Smooth muscle cell (in vitro differentiated cells): ENCODE measurements at regions not wholly inside any gene's neighbourhood (a gene's known extent, or its start where the extent isn't known, plus 50 kb on each side); places are given as distances from the start of the nearest gene placed in this dataset.
A peak's percentile ranks its signal among the peaks of the same experiment; 100 is the strongest.

Experiments
- DNase-seq: peaks from one replicate; lab custom pipeline; 2025; ENCODE audit not compliant: unreplicated experiment; lab: John Stamatoyannopoulos, UW
- H2AFZ ChIP-seq: fragments of 200-600 bp; sonication (generic); 2 replicates; pipeline ENCODE4 v1.6.0; 2016; ENCODE audit warnings: antibody characterized with exemption, low read depth, mild to moderate bottlenecking
- H3F3A ChIP-seq: fragments of 200-600 bp; sonication (generic); 2 replicates; pipeline ENCODE4 v1.6.0; 2017; ENCODE audit warnings: antibody characterized with exemption, low read depth
- H3K27ac ChIP-seq: fragments of 200-600 bp; sonication (generic); 2 replicates; pipeline ENCODE4 v1.5.1; 2016; ENCODE audit warnings: low read depth, mild to moderate bottlenecking
- H3K27me3 ChIP-seq: fragments of 200-600 bp; sonication (generic); 2 replicates; pipeline ENCODE4 v1.6.1; 2016; ENCODE audit warnings: low read depth, mild to moderate bottlenecking
- H3K36me3 ChIP-seq: fragments of 200-600 bp; sonication (generic); 2 replicates; pipeline ENCODE4 v1.5.1; 2016; ENCODE audit warnings: low read depth
- H3K4me1 ChIP-seq: fragments of 200-600 bp; sonication (generic); 2 replicates; pipeline ENCODE4 v1.5.1; 2016; ENCODE audit warnings: low read depth
- H3K4me2 ChIP-seq: fragments of 200-600 bp; sonication (generic); 2 replicates; pipeline ENCODE4 v1.6.0; 2016; ENCODE audit warnings: mild to moderate bottlenecking
- H3K4me3 ChIP-seq: fragments of 200-600 bp; sonication (generic); 2 replicates; pipeline ENCODE4 v1.5.1; 2016; ENCODE audit warnings: mild to moderate bottlenecking
- H3K79me2 ChIP-seq: fragments of 200-600 bp; sonication (generic); 2 replicates; pipeline ENCODE4 v1.6.0; 2016; ENCODE audit warnings: low read depth, mild to moderate bottlenecking
- H3K9ac ChIP-seq: fragments of 200-600 bp; sonication (generic); 2 replicates; pipeline ENCODE4 v1.6.0; 2016; ENCODE audit warnings: low read depth
- H3K9me3 ChIP-seq: fragments of 200-600 bp; sonication (generic); replicated peaks from 2 replicates; pipeline ENCODE4 v1.5.1; 2016; ENCODE audit warnings: low read depth
- H4K20me1 ChIP-seq: fragments of 200-600 bp; sonication (generic); 2 replicates; pipeline ENCODE4 v1.6.0; 2016; ENCODE audit warnings: low read depth
- WGBS: methylation state at CpG from one replicate; pipeline ENCODE4 v1.1.7; 2016; ENCODE audit warnings: low lambda C conversion rate; 5-methylcytosine and 5-hydroxymethylcytosine counted together
- TF ChIP-seq, protein P1 (sequence below): fragments of 200-600 bp; sonication (generic); IDR thresholded peaks from 2 replicates; pipeline ENCODE4 v1.5.1; 2017; ENCODE audit warnings: borderline replicate concordance, mild to moderate bottlenecking, antibody characterized with exemption; ENCODE audit not compliant: insufficient read depth, poor library complexity, severe bottlenecking

DNA sequence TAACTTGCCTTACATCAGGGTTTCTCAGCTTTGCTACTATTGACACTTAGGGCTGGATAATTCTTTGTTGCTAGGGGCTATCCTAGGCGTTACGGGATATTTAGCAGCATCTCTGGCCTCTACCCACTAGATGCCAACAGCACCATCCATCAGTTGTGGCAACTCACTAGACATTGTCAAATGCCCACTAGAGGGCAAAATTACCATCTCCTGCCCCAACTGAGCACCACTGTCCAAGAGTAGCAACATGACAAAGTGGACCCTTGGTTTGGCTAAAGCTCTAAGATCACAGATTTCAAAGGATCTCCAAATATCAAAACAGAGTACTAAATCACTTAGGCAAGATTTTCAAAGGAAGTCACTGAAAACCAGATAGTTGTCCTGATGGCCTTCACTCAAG is 251.7 kb upstream of the TBX3 start:
- TF ChIP-seq, protein P1, sequence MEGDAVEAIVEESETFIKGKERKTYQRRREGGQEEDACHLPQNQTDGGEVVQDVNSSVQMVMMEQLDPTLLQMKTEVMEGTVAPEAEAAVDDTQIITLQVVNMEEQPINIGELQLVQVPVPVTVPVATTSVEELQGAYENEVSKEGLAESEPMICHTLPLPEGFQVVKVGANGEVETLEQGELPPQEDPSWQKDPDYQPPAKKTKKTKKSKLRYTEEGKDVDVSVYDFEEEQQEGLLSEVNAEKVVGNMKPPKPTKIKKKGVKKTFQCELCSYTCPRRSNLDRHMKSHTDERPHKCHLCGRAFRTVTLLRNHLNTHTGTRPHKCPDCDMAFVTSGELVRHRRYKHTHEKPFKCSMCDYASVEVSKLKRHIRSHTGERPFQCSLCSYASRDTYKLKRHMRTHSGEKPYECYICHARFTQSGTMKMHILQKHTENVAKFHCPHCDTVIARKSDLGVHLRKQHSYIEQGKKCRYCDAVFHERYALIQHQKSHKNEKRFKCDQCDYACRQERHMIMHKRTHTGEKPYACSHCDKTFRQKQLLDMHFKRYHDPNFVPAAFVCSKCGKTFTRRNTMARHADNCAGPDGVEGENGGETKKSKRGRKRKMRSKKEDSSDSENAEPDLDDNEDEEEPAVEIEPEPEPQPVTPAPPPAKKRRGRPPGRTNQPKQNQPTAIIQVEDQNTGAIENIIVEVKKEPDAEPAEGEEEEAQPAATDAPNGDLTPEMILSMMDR: no peak
- Histone ChIP-seq H3K4me1 (no peaks in the 10 kb centered on the region), H3K9me3 (peaks cover 9% of the 10 kb centered on the region), H4K20me1 (no peaks in the 10 kb centered on the region), H3F3A (peaks cover 11% of the 10 kb centered on the region), H3K27me3 (no peaks in the 10 kb centered on the region), H3K79me2 (no peaks in the 10 kb centered on the region), H2AFZ (no peak overlapping the region), H3K9ac (no peak overlapping the region), H3K4me2 (no peak overlapping the region), H3K36me3 (peaks cover 7% of the 10 kb centered on the region), H3K27ac (no peak overlapping the region), H3K4me3 (no peak overlapping the region)
- DNase-seq: no peak
- 91% methylated on average over 2 of the region's 2 CpGs for WGBS

DNA sequence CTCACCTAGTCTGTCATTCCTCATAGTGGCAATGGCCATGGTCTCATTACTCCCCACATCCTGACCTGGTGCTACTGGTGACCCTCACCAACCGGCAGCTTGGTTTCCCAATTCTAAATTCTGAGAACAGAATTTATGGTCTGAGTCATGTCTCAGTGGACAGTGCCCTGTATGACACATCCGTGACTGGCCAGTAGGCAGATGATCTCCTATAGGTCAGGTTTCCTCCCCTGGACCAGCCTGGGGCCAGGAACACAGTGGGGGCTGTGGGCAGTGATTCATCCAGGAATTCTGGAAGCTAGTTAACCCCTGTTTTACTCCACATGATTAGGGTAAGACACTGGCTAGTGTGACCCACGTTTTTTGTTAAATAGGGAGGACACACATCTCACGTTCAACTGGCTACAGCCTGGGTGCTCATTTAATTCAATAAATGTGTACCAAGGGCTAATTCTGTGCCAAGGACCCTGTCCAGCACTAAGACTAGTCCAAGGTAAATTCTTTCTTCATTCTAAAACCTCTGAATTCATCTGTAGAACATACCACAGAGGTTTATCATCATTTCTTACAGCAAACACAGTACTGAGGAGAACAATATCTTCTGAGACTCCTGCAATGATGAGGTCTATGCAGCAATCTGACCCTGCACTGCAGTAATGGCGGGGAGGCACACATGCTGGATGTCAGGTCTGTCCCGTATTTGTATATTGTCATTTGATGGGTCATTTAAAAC is 249.6 kb upstream of the TBX3 start:
- Histone ChIP-seq H3K27me3 (no peaks in the 10 kb centered on the region), H3K9ac (no peak overlapping the region), H3K9me3 (peaks cover 9% of the 10 kb centered on the region), H3K4me2 (peak overlapping the region; percentile 36), H3K36me3 (peaks cover 8% of the 10 kb centered on the region), H2AFZ (no peak overlapping the region), H3K4me1 (no peaks in the 10 kb centered on the region), H3K27ac (peak overlapping the region; percentile 77), H3K4me3 (no peak overlapping the region), H3F3A (peaks cover 11% of the 10 kb centered on the region), H3K79me2 (no peaks in the 10 kb centered on the region), H4K20me1 (no peaks in the 10 kb centered on the region)
- no peak for DNase-seq
- WGBS: 32% methylated on average over 6 of the region's 6 CpGs
- TF ChIP-seq, protein P1: no peak

DNA sequence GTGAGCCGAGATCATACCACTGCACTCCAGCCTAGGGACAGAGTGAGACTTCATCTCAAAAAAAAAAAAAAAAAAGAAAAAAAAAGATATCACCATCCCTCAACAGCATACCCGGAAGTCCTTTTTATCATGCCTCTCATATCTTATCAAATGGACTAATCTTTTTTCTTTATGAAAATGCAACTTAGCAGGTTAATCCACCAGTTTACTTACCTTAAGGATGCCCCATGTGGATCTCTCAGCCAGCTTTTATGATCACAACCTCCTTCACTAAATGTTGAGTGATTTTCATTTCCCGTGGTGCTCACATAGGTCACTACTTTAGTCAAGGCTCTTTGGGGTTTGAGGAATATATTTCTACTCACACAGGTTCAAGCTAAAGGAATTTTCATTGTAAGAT is 248.8 kb upstream of the TBX3 start:
- Histone ChIP-seq H3K27ac (peak overlapping the region; percentile 77), H4K20me1 (no peaks in the 10 kb centered on the region), H3K4me2 (peak overlapping the region; percentile 36), H3K9me3 (peaks cover 9% of the 10 kb centered on the region), H3K4me3 (no peak overlapping the region), H3K9ac (no peak overlapping the region), H3K79me2 (no peaks in the 10 kb centered on the region), H3K4me1 (no peaks in the 10 kb centered on the region), H2AFZ (no peak overlapping the region), H3K27me3 (no peaks in the 10 kb centered on the region), H3F3A (peaks cover 11% of the 10 kb centered on the region), H3K36me3 (peaks cover 8% of the 10 kb centered on the region)
- DNase-seq: no peak
- TF ChIP-seq, protein P1: no peak
- 94% methylated on average over 3 of the region's 3 CpGs for WGBS

DNA sequence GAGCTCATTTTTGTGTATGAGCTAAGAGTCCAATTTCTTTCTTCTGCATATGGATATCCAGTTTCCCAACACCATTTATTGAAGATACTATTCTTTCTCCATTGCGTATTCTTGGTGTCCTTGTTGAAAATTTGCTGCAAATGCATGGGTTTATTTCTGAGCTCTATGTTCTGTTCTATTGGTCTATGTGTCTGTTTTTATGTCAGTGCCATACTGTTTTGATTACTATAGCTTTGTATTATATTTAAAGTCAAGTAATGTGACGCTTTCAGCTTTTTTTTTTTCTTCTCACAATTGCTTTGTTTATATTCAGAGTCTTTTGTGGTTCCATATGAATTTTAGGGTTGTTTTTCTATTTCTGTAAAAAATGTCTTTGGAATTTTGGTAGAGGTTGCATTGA is 247.1 kb upstream of the TBX3 start:
- H3K9ac ChIP-seq: no peak overlapping the region
- no peak overlapping the region for H2AFZ ChIP-seq
- H4K20me1 ChIP-seq: no peaks in the 10 kb centered on the region
- TF ChIP-seq, protein P1: no peak
- WGBS: 98% methylated on average over 2 of the region's 2 CpGs
- H3K27ac ChIP-seq: no peak overlapping the region
- H3K4me2 ChIP-seq: no peak overlapping the region
- peaks cover 8% of the 10 kb centered on the region for H3K36me3 ChIP-seq
- H3K4me3 ChIP-seq: no peak overlapping the region
- DNase-seq: no peak
- H3F3A ChIP-seq: peaks cover 8% of the 10 kb centered on the region
- H3K9me3 ChIP-seq: peaks cover 9% of the 10 kb centered on the region
- no peaks in the 10 kb centered on the region for H3K4me1 ChIP-seq
- H3K27me3 ChIP-seq: no peaks in the 10 kb centered on the region
- H3K79me2 ChIP-seq: no peaks in the 10 kb centered on the region
